ENCODE measurements at regions not wholly inside any gene's neighbourhood (a gene's known extent, or its start where the extent isn't known, plus 50 kb on each side); places are given as distances from the start of the nearest gene placed in this dataset.
"Not testable (repeated sequence)": the region's sequence is repeated elsewhere in the genome, so short reads cannot be mapped to it uniquely, and the experiment has no call there.

- no peak overlapping the region for H3K4me3 ChIP-seq (ENCODE audit: low read depth, low read length)
- TF ChIP-seq CTCF (IDR thresholded peaks at IDR 0.05; ENCODE audit: borderline replicate concordance, insufficient read depth, low read depth, low read length) = no peak
Measured at GRCh38 chr6:71224011-71224410, 64.6 kb upstream of the OGFRL1 start.

DNA sequence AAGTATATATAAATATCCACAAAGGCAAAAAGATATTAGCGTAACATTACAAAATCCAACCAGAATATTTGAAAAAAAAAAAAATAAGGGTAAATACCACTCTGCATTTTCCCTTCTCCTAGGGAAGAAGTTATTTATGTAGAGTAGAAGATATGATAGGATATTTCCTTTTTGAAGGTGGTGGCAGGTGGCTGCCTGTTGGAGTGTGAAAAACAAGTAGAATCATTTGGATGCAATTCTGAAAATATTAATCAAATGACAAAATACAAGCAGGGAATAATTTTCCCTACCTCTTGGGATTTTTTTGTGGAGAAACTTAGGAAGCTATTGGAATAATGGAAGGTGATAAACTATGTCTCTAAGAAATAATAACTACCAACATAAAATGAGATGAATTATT is 62.5 kb upstream of the OGFRL1 start:
- no peak overlapping the region for H3K4me3 ChIP-seq (ENCODE audit: low read depth, low read length)
- TF ChIP-seq CTCF (IDR thresholded peaks at IDR 0.05; ENCODE audit: borderline replicate concordance, insufficient read depth, low read depth, low read length) = no peak

DNA sequence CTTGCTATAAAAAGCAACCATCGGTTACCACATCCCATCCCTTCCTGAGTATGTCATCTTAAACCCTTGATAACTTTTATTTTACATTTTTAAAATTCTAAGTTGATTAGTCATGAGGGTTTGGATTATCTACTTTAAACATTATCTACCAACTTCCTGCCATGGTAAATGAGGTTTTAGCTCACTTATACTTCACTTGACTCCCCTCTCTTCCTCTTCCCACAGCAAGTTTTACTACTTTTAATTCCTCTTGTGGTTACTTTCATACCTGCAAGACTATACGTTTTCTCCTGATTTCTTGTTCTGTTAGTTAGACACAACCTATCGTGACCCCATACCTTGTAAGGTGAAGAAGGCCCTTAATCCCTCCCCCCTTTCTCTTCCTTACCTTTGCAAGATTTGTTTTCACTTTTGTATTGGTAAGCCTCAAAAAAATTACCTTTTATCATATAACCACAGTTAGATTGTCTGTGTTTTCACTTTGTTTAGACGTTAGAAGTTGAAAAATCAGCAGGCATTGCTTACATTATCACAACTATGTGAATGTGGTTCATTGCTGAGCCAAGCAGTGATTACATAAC is 60.1 kb upstream of the OGFRL1 start:
- no peak overlapping the region for H3K4me3 ChIP-seq (ENCODE audit: low read depth, low read length)
- TF ChIP-seq CTCF (IDR thresholded peaks at IDR 0.05; ENCODE audit: borderline replicate concordance, insufficient read depth, low read depth, low read length) = no peak

- TF ChIP-seq CTCF (IDR thresholded peaks at IDR 0.05; ENCODE audit: borderline replicate concordance, insufficient read depth, low read depth, low read length) = no peak
- H3K4me3 ChIP-seq (ENCODE audit: low read depth, low read length) = no peak overlapping the region
Measured at GRCh38 chr6:71229477-71229876, 59.1 kb upstream of the OGFRL1 start.

- not testable (repeated sequence) for H3K4me3 ChIP-seq (ENCODE audit: low read depth, low read length)
Measured at GRCh38 chr6:71232890-71233289, 55.7 kb upstream of the OGFRL1 start.

DNA sequence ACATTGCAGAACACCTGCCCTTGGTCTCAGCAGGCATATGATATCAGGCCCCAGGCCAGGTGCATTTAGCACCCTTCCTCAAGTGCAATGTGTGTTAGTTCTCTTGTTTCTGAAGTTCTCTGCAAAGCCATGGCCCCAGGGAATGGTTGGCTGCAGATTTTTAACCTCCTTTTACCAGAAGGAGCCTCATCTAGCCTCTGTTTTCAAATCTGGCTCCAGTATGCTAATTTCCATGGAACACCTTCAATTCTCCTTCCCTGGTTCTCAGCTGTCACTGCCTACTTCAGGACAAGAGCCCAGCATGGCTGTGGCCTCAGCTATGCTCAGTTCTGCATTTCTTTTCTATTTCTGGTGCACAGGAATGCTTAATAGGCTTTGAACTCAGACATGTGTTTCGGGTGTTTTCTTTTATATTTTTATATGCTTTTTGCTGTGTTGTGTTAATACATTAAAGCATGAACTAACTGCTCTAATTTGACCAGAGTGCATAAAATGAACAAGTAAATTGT is 51.6 kb upstream of the OGFRL1 start:
- no peak for TF ChIP-seq CTCF (IDR thresholded peaks at IDR 0.05; ENCODE audit: borderline replicate concordance, insufficient read depth, low read depth, low read length)
- no peak overlapping the region for H3K4me3 ChIP-seq (ENCODE audit: low read depth, low read length)

DNA sequence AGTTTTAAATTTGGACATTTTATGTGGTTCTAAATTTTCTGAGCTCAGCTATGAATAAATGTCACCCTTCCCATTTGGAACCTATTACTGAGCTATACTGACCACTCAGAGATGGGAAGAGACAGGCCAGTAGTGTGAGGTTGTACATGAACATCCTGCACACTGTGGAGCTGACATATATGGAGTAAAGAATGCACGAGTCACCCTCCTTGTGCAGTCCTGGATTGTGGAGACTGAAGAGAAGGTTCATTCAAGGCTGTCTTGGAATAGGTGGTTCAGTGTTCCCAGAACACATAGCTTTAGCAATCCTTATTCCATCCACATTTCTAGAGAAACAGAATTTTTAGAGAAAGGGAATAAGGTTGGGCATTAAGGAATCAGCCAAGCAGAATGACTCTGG is 50.3 kb upstream of the OGFRL1 start:
- TF ChIP-seq CTCF (IDR thresholded peaks at IDR 0.05; ENCODE audit: borderline replicate concordance, insufficient read depth, low read depth, low read length) = no peak
- H3K4me3 ChIP-seq (ENCODE audit: low read depth, low read length) = no peak overlapping the region

Measured in GM12875 (cell line).